DND-41 (cell line): ENCODE measurements at regions not wholly inside any gene's neighbourhood (a gene's known extent, or its start where the extent isn't known, plus 50 kb on each side); places are given as distances from the start of the nearest gene placed in this dataset.

Source experiments
- ATAC-seq: fragments of 200-7000 bp; cut with Tn5 transposase; 3 replicates; pipeline ENCODE4 v1.9.1; 2021; ENCODE audit warnings: low read depth; ENCODE audit not compliant: insufficient read depth
- DNase-seq: peaks from one replicate; pipeline ENCODE4 v3.0.0-alpha.2; 2020
- H2AFZ ChIP-seq: 2 replicates; pipeline ENCODE4 v1.6.0; 2012; ENCODE audit warnings: low read depth, low read length
- H3K27ac ChIP-seq: 2 replicates; pipeline ENCODE4 v1.5.1; 2012; ENCODE audit warnings: low read length, inconsistent platforms
- H3K27me3 ChIP-seq: fragments of 200-600 bp; sonication (generic); 2 replicates; pipeline ENCODE4 v1.6.0; 2012; ENCODE audit warnings: low read length, mild to moderate bottlenecking, inconsistent platforms; ENCODE audit not compliant: insufficient read depth, poor library complexity
- H3K36me3 ChIP-seq: 2 replicates; pipeline ENCODE4 v1.5.1; 2012; ENCODE audit warnings: low read length, inconsistent platforms; ENCODE audit not compliant: insufficient read depth
- H3K4me1 ChIP-seq: 2 replicates; pipeline ENCODE4 v1.5.1; 2012; ENCODE audit warnings: mild to moderate bottlenecking, low read length; ENCODE audit not compliant: insufficient read depth
- H3K4me2 ChIP-seq: 2 replicates; pipeline ENCODE4 v1.6.0; 2012; ENCODE audit warnings: mild to moderate bottlenecking, moderate library complexity, low read length, inconsistent platforms; ENCODE audit not compliant: insufficient read depth
- H3K4me3 ChIP-seq, 2 experiments: fragments of 200-600 bp in 1 of 2; shearing (Covaris generic) in 1 of 2; 2 replicates each; pipeline ENCODE4 v1.5.1; 2012 to 2016; ENCODE audit warnings: inconsistent platforms in 2 of 2, low read length in 2 of 2, mild to moderate bottlenecking in 2 of 2, low read depth in 1 of 2, moderate library complexity in 1 of 2
- H3K79me2 ChIP-seq: 2 replicates; pipeline ENCODE4 v1.6.0; 2012; ENCODE audit warnings: low read length, inconsistent platforms; ENCODE audit not compliant: insufficient read depth
- H3K9ac ChIP-seq: 2 replicates; pipeline ENCODE4 v1.6.0; 2012; ENCODE audit warnings: low read depth, mild to moderate bottlenecking, inconsistent platforms, low read length, moderate library complexity
- H3K9me3 ChIP-seq: 2 replicates; pipeline ENCODE4 v1.5.1; 2012; ENCODE audit warnings: low read length, moderate library complexity, mild to moderate bottlenecking, inconsistent platforms; ENCODE audit not compliant: insufficient read depth, severe bottlenecking
- H4K20me1 ChIP-seq: 2 replicates; pipeline ENCODE4 v1.6.0; 2012; ENCODE audit warnings: low read length; ENCODE audit not compliant: insufficient read depth
- CTCF ChIP-seq: IDR thresholded peaks from 2 replicates; pipeline ENCODE4 v1.5.1; 2012; ENCODE audit warnings: borderline replicate concordance, low read length, moderate library complexity, mild to moderate bottlenecking; ENCODE audit not compliant: poor library complexity, severe bottlenecking; ENCODE audit errors: extremely low read depth
- EZH2 ChIP-seq: IDR thresholded peaks from 3 replicates; pipeline ENCODE4 v1.6.1; 2012; ENCODE audit warnings: borderline replicate concordance, low read depth, mild to moderate bottlenecking, moderate library complexity, low read length, inconsistent platforms; ENCODE audit not compliant: severe bottlenecking

DNA sequence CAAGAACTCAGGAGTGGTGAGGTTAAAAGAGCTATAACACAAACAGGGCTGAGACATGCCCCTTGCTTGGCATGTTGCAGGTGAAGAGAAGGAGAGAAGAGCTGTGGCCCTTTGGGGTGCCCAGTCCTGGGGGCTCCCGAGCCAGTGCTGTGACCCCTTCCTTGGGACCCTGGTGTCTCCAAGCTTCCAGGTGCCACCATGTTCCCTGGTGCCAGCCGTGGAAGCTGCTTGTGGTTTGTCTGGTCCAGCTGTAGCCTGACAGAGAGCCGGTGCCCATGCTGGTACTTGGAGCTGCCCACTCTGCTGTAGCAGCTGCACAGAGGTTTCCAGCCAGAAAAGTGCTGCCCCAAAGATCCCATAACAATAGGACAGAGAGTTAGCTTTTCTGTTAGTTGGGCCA lies 159.2 kb upstream of the SLC38A2 start:
- peaks cover 8% of the 10 kb centered on the region; the same call in 1 of the 2 replicates for H3K36me3 ChIP-seq
- no peak overlapping the region for H3K4me3 ChIP-seq
- TF ChIP-seq CTCF, result no peak
- TF ChIP-seq EZH2, result no peak
- H4K20me1 ChIP-seq, result no peaks in the 10 kb centered on the region
- peaks cover 18% of the 10 kb centered on the region for H3K9me3 ChIP-seq
- no peak overlapping the region for H3K27ac ChIP-seq
- no peak overlapping the region for H3K4me2 ChIP-seq
- no peaks in the 10 kb centered on the region for H3K27me3 ChIP-seq
- no peak for ATAC-seq
- no peaks in the 10 kb centered on the region for H3K79me2 ChIP-seq
- no peak overlapping the region for H3K9ac ChIP-seq
- no peaks in the 10 kb centered on the region for H3K4me1 ChIP-seq
- no peak for DNase-seq
- H2AFZ ChIP-seq, result no peak overlapping the region

- TF ChIP-seq CTCF (no peak), EZH2 (no peak)
- H4K20me1 ChIP-seq, result no peaks in the 10 kb centered on the region
- H3K4me2 ChIP-seq, result no peak overlapping the region
- H2AFZ ChIP-seq, result no peak overlapping the region
- H3K79me2 ChIP-seq, result no peaks in the 10 kb centered on the region
- H3K4me3 ChIP-seq, result no peak overlapping the region
- H3K27me3 ChIP-seq, result no peaks in the 10 kb centered on the region
- peaks cover 18% of the 10 kb centered on the region for H3K9me3 ChIP-seq
- DNase-seq (no peak), ATAC-seq (no peak)
- H3K36me3 ChIP-seq, result peaks cover 8% of the 10 kb centered on the region; the same call in 1 of the 2 replicates
- H3K9ac ChIP-seq, result no peak overlapping the region
- H3K4me1 ChIP-seq, result no peaks in the 10 kb centered on the region
- no peak overlapping the region for H3K27ac ChIP-seq
These were observed 158.6 kb upstream of the SLC38A2 start for GRCh38 chr12:46531059-46531785.

GRCh38 chr12:46530373-46531056 lies 157.9 kb upstream of the SLC38A2 start:
- DNase-seq (no peak), ATAC-seq (no peak)
- H3K4me2 ChIP-seq, result no peak overlapping the region
- H3K27ac ChIP-seq, result no peak overlapping the region
- TF ChIP-seq CTCF (no peak), EZH2 (no peak)
- H3K27me3 ChIP-seq, result no peaks in the 10 kb centered on the region
- no peaks in the 10 kb centered on the region for H3K79me2 ChIP-seq
- H3K9me3 ChIP-seq, result peaks cover 18% of the 10 kb centered on the region
- H3K4me1 ChIP-seq, result no peaks in the 10 kb centered on the region
- peaks cover 8% of the 10 kb centered on the region; the same call in 1 of the 2 replicates for H3K36me3 ChIP-seq
- H4K20me1 ChIP-seq, result no peaks in the 10 kb centered on the region
- no peak overlapping the region for H3K4me3 ChIP-seq
- no peak overlapping the region for H3K9ac ChIP-seq
- H2AFZ ChIP-seq, result no peak overlapping the region
